GM19468 (cell line): ENCODE measurements at regions not wholly inside any gene's neighbourhood (a gene's known extent, or its start where the extent isn't known, plus 50 kb on each side); places are given as distances from the start of the nearest gene placed in this dataset.

ENCODE experiments used
- ATAC-seq: cut with Tn5 transposase; IDR thresholded peaks from one replicate; pipeline ENCODE4 v1.9.1; 2021; ENCODE audit warnings: mild to moderate bottlenecking, moderate library complexity, moderate number of reproducible peaks; ENCODE audit not compliant: unreplicated experiment; ENCODE audit errors: extremely low read depth

DNA sequence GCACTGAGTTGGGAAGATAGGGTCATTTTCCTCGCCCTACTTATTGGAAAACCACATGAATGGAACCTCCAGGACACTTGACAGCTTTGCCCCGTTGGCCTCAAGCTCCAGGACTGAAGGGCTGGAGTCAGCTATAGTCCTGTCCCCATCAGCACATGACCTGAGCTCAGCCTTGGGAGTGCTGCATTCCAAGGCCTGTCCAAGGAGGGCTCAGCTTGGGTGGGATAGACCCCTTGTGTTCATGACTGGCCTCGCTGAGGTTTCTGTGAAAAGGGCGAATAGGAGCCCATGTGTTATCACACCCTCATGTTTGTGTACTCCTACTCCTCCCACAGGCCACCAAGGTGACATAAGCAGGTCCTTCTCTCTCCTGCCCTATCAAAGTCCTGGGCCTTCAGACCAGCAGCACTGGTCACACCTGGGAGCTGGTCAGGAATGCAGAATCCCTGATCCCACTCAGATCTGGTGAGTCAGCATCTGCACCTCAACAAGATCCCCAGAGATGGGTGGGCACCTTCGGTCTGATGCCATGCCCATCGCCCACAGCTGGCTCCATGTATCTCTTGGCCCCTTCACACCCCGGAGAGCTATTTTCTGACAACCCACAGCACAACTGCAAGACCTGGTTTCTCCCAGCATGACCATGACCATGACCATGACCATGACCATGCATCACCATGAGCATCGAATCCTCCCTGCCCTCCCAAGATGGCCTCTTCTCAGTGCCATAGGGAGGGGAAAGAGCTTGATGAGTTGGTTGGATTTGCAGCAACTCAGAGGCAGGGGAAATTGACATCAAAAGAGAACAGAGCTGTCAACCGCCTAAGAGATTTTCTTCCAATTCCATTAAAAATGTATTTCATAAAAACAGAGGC lies 83.0 kb upstream of the RAB6C start:
- no peak for ATAC-seq

DNA sequence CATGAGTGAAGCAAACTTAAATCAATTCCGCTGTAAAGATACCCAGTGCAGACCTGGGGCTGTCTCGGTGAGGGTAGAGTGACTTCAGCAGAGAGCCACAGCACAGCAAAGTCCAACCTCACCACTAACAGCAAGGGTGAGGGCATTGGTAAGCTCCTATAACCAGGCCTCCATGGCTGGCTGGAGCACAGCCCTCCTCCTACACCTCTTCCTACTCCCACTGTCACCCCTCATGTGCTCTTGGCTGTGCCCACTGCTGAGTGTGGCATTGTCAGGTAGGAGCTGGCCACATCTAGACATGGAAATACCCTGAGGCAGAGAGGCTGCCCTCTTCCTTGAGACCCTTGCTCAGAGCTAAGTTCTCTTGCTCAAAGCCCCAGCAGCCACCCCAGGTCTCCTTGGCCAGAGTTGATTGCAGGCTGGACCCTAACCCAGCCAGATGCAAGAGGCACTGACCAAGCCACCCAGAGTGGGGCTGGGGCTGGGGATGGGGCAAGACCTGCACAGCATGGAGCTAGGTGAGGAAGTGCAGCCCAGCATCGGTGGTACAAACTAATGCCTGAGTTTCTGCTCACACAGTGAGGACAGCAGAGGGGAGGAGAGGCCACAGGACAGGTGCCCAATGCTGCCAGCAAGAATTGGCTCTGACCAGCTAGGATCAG lies 77.6 kb upstream of the RAB6C start:
- ATAC-seq = no peak

DNA sequence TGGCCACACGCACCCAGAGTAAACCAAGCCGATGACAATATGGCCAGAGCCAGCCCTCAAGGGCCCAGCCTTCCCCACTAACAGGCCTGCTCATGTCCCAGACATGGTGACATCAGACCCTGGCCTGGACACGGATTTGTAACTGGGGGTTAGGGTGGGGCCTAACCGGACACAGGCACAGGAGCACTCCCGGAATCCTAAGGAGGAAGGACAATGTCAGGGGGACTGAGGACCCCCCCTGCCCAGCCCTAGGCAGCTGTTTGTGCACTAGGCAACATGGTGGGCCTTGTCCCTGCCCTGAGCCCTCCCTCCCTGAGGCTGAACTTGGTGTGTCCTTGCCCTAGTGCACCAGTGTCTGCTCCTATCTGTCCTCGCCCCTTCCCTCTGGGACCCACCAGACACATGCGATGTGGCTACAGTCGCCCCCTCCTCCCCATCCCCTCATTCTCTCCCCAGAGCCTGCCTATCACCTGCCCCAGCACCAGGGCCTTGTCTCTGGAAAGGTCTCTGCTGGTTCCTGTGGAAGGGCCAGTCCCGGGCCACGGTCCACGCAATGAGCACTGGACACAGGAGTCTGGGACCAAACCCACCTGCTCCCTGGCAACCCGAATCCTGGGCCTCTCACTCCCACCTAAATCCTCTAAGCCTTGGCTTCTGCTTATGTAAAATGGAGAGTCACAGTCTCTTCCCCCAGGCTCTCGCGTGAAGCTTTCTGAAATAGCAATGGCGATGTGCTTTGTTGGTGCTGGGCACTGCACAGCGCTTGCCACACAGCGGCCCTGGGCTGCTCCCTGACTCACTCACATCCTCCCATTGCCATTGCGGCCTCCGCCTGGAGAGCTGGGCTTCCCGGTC lies 76.5 kb upstream of the RAB6C start:
- no peak for ATAC-seq

DNA sequence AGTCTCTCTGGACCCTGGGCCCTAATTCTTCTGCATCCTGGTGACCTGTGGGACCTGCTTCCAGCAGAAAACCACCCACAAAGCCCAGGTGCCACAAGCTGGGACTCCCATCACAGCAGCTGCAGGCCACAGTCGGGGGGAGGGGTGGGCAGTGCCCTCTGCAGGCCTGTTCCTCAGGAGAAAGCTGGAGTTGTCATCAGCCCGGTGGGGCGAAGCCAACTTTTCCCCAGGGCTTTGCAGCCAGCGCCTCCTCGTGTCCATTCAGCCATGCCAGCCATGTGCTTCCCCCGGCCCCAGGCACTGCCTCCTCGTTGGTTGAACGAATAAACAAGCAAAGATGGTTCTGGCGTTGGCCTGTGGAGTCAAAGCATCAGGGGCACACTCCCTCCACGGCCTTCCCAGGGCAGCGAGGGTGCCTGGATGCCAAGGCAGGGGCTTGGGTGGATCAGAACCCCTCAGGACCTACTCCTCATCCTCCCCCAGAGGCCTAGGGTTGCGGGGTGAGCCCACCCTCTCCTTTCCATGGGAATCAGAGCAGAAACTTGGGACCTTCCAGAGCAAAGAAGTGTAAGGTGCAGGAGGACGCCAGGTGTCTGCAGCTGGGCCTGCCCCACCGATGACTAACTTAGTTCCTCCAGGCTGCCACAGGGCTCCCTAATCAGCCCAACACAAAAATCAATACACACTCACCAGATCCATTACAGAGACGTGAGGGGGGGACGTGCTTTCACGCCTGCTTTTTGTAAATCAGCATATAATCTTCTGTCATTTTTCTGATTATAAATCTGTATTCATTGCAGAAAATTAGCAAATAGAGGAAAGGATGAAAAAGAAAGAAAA lies 75.7 kb upstream of the RAB6C start:
- ATAC-seq = no peak

DNA sequence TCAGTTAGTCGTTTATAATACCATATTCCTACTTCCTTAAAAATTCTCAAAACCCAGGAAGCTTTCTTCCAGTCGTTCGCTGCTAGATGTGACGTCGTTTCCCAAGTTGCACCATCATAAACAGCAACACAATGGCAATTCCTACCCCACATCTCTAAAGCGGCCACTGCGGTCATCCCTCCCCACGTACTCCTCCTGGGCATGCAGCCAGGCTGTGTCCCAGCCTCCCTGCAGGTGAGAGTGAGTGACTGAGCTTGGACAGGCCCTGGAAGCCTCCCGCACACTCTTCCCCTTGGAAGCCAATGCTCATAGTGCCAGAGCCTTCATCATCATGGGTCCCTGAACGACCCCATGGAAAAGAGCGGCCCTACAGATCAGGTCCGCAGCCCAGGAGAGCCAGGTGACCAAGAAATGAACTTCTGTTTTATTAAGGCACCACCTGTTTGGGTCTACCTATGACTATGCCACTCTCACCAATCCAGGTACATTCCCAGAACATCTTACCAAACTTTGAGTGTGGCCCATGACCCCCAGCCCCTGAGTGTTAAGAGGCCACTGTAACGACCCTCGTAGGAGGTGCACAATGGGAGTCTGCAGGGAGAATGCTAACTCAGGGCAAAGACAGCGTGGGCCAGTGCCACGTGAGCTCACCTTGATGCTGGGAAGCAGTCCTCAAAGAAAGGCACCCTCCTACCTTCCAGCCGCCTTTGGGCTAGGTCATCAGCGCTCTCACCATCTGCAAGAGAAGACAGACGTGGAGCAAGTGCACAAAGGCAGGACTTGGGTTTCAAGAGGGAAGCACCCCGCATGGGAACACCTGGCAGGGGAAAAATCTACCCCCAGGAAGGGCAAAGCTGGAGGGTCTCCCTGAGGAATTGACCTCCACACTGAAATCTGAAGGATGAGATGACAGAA lies 74.7 kb upstream of the RAB6C start:
- ATAC-seq = no peak

DNA sequence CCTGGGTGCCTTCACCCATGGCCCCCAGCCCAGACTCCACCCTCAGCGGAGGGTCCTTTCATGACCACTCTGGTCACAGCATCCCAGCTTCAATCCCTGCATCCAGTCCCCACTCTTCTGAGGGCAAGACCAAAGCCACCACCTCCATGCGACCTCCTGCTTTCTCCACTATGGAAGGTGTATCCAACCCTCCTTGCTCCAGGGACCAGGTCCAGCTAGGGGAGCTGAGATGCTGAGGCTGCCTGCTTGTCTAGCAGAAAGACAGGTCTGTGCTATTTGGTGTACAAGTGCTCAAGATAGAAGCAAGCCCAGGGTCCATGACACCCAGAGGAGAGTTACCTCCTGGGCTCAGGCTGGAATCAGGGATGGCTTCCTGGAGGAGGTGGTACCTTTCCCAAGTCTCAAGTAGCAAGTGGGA lies 73.8 kb upstream of the RAB6C start:
- ATAC-seq = no peak

DNA sequence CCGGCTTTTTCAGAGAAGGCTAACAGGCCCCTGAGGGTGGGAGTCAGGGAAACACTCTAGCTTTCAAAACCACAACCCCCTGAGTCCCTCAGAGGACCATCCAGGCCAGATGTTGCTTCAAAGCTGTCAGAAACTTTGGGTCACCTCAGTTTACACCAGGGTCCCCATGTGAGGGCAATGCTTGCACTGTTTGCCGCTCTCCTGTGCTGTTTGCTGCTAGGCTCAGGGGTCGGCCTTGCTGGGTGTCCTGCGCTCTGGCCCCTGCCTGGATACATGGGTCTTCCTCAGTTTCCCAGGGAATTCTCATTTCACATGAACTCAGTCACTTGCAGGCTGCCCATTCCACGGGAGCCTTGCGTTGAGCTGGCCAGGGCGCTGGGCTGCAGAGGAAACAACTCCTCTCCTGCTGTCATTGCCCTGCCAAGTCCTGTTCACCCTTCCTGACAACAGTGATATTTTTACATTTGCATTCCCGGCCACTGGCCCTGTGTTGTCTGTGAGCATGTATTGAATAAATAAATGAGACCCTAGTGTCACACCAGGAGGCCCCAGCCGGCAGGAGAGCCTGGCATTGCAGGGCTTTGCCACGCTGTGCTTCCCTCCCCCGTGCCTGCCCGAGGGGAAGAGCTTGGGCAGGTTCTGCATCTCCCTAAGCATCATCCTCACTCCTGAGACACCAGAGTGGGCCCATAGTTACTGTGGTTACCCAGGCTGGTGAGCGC lies 73.2 kb upstream of the RAB6C start:
- no peak for ATAC-seq

DNA sequence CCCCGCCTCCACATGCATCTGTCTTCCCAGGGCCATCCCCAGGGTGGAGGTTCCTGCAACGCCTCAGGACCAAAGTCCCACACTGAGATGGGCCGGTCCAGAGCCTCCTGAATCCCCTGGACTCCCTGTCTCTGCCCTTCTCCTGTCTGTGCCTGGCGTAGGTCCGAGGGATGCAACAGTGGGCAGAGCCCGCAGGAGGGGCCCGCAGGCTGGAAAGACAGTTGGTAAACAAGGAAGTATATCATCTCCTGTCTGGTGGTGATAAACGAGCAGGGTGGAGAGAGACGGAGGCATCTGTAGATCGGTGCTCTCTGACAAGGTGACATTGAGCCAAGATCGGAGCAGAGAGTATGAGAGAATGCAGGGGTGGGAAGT lies 72.6 kb upstream of the RAB6C start:
- ATAC-seq = no peak

DNA sequence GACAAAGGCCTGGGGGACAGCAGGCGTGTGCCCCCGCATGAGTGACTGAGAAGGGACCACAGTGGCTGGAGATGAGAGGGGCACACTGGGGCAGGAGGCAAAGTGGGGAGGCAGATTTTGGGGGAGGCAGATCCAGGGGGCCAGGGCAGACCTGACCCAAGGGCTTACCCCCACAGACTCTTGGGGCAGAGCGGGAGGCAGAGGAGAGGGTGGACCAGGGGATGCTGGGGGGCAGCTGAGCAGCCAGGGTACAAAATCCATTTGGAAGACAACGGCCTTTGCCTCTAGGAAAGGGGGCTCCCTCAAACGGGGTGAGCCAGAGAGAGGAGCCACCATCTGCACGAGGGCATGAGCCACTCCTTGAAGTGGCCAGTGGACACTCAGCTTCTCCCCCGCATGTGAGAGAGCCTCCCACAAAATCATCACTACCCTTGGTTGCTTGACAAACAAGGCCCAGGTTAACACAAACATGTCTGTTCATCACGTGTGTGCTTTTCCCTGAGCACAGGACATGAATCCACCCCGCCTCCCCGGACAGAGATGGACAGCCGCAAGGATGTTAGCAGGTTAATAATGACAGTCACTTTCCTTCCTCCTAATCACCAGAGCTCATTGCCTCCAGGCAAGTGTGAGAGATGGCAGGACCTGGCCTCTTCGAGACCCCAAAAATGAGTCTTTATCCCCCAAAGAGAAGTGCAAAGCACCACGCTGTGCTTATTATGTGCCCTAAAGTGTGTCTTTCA lies 72.0 kb upstream of the RAB6C start:
- ATAC-seq = no peak

DNA sequence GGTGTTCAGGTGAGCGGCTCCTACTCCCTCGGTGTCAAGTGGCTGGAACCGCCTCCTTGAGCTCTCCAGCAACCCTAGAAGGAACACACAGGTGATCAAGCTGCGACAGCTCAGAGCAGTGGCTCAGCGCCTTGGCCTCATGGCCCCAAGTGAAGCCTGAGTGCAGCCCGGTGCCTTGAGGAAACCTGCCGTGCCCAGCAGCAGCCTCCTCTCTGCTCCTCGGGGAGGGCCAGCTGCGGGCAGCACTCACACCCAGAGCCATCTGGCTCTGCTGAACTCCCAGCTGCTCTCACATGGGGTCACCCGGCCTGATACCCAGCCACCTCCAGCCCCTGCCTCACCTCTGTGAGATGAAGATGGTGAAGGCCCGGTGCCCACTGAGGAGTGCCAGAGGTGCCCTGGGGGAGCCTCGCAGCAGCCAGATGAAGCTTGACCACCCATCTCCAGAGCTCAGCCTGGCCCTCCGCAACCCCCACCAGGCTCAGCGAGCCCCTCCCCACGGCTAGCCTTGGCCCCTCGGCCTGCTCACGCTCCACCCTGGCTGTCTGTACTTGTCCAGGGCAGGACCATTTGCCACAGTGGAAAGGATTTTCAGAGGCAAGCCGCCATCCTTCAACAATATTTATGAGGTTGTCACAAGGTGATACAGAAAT lies 70.6 kb upstream of the RAB6C start:
- no peak for ATAC-seq

DNA sequence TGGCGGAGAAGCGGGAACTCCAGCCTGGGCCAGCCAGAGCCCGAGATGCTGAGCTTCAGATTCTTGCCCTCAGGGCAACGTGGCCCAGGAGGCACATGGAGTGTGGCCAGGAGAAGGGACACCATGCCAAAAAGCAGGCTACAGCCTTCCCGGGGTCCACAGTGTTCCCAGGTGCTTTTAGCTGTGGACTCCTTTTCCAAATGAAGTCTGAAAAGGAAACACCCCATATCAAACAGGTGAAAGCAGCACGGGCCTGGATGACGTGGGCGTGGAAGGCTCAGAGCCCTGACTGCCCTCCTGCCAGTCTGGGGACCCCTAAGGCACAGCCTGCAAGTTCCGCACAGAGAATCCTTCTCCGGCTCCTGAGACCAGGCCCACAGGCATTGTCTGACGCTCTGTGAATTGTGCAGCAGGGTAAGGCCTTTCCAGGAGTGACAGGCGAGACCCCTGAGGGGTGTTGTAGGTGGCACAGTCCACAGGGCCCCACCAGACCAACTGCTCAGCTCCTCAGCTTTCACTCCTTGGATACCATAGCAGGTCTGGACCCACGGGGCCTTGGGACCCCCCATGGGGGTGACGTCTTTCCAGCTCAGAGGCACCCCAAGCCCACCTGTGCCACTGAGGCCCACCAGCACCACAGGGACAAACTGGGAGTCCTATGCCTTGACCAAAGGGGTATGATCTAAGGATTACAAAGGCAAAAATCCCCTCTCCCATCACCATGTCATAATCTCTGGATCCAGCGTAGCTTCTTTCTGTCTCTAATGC lies 69.6 kb upstream of the RAB6C start:
- no peak for ATAC-seq

DNA sequence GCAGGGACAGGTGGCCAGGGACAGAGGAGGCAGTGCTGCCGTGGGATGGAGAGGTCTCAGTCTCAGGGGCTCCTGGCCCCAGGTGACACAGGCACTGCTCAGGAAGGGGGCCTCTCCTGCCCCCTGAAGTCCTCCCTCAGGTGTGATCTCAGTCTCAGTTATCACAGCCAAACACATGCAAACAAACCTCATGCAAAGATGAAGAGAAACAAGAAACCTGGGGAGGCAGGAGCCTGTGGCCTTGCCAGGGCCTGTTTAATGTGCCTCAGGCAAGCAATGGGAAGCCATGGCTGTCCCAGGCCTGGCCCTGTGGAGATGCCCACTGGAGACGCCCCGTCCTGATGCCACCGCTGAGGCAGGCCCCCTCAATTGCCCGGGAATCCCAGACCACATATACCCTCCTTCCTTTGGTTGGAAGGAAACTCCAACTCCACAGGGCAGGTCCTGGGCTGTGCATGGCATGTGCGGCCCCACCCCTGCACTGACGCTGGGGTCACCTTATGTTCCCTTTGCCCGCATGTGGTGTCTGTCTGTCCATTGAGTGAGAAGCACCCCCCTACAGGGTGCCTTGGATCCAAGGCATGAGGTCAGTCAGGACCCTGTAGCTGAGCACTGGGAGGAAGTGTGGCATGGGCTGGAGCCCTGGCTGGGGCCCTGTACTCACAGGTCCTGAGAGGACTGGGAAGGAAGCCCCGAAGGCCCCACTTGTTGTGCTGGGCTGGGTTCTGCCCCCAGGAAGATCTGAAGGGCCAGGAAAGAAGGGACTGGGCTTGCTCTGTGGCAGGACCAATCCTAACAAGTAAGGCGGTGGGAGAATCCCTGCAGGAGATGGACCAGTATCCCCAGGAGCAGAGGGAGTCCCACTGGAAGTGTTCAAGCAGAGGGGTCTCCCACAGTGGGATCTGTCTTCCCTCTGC lies 68.8 kb upstream of the RAB6C start:
- ATAC-seq = no peak

DNA sequence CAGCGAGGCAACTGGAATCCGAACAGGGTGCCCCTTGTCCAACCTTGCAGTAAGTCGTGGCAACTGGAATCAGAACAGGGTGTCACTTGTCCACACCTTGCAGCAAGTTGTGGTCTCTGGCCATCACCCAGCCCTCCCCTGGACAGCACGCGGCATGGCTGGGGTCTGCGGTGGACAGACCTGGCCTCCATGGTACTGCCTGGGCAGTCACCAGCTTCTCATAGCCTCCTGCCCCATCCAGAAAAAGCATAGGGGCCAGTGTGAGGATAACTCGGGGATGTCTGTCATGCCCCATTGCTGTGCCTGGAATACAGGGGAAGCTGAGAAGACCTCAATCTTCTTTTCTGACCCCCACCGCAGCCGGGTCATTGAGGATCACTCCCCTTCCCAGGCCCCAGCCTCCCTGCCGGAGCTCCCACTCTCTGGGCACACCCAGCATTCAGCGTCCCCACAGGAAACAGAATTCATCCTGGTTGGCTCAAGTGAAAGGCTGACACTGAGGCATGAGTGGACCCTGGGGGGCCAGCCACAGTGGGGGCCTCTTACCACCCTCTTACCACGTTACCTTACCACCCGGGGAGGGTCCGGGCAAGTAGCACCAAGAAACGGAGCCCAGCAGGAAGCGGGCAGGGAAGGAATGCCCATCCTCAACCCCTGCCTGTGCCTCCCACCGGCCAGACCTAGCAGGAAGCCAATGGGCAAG lies 68.0 kb upstream of the RAB6C start:
- no peak for ATAC-seq

DNA sequence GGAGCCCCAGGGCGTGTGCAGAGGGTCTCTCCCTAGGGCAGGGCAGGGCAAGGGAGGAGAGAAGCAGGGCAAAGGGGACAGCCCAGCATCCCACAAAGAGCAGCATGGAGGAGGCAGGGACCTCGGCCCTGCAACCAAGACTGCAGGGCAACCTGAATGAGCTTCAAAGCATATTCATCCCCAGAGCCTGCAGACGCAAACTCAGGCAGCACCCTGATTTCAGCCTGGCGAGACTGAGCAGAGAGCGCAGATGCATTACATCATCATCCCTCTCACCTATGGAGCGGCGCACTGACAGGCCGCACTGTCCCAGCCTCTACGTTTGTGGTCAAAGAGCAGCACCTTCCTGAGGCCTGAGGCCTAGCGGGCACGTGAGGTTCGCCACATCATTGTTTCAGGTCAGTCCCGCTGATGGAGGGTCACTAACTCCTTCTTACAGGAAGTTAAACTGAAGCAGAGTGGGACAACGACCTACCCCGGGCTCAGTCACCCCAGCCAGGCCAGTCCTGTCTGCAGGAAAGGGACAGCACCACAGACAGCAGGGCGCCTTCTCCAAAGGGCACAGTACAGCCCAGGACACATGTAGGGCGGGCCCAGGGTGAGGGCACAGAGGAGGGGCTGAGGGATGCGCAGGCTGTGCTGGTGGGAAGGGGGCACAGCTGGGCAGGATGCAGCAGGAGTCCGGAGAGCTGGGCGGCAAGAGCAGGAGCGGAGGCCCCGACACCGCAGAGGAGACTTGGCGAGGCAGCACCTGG lies 67.2 kb upstream of the RAB6C start:
- no peak for ATAC-seq
